Heart left ventricle (tissue), 16 donors: ENCODE measurements at regions not wholly inside any gene's neighbourhood (a gene's known extent, or its start where the extent isn't known, plus 50 kb on each side); places are given as distances from the start of the nearest gene placed in this dataset.

Experiments used
- ATAC-seq, 4 donors: fragments of 200-7000 bp; cut with Tn5 transposase; one replicate each; pipeline ENCODE4 v1.9.1; 2020 to 2022; ENCODE audit warnings: moderate library complexity in 4 of 4, mild to moderate bottlenecking in 3 of 4, moderate number of reproducible peaks in 1 of 4
- DNase-seq, 5 donors: peaks; one replicate each; pipeline ENCODE4 v3.0.0-alpha.2; 2020
- H3K27ac ChIP-seq, 12 donors: fragments of 200-600 bp; sonication (generic) in 4 of 12; one replicate each; pipeline versions ENCODE4 v1.5.0 to v1.8.0; 2016 to 2022; ENCODE audit warnings: mild to moderate bottlenecking in 2 of 12
- H3K27me3 ChIP-seq, 9 donors: fragments of 200-600 bp; sonication (generic) in 2 of 9; one replicate each; pipeline versions ENCODE4 v1.5.1 to v1.8.0; 2016 to 2022; ENCODE audit warnings: mild to moderate bottlenecking in 3 of 9
- H3K36me3 ChIP-seq, 9 donors: fragments of 200-600 bp; sonication (generic) in 2 of 9; one replicate each; pipeline versions ENCODE4 v1.5.0 to v1.8.0; 2018 to 2022; ENCODE audit warnings: mild to moderate bottlenecking in 2 of 9
- H3K4me1 ChIP-seq, 12 donors: fragments of 200-600 bp; sonication (generic) in 4 of 12; one replicate each; pipeline versions ENCODE4 v1.5.0 to v1.8.0; 2016 to 2022; ENCODE audit warnings: mild to moderate bottlenecking in 3 of 12
- H3K4me3 ChIP-seq, 12 donors: fragments of 200-600 bp; sonication (generic) in 4 of 12; one replicate each; pipeline versions ENCODE4 v1.5.0 to v1.8.0; 2017 to 2022; ENCODE audit warnings: mild to moderate bottlenecking in 9 of 12, moderate library complexity in 4 of 12
- H3K9me3 ChIP-seq, 12 donors: fragments of 200-600 bp; sonication (generic) in 4 of 12; one replicate each; pipeline versions ENCODE4 v1.5.0 to v1.8.0; 2016 to 2022; ENCODE audit warnings: mild to moderate bottlenecking in 1 of 12
- CTCF ChIP-seq, 12 donors: fragments of 200-600 bp; sonication (generic) in 4 of 12; IDR thresholded peaks; one replicate each; pipeline versions ENCODE4 v1.5.0 to v1.8.0; 2018 to 2022; ENCODE audit warnings: antibody characterized with exemption in 12 of 12, mild to moderate bottlenecking in 5 of 12
- POLR2A ChIP-seq, 2 donors: fragments of 450-650 bp; IDR thresholded peaks; one replicate each; pipeline ENCODE4 v1.6.1; 2017; ENCODE audit warnings: antibody characterized with exemption in 2 of 2, mild to moderate bottlenecking in 2 of 2, moderate library complexity in 2 of 2
- WGBS, 4 donors: extraction: QIAGEN DNeasy Blood & Tissue Kit in 2 of 4; methylation state at CpG; one replicate each; pipeline versions ENCODE4 v1.1.5 to v1.1.7; 2013 to 2018; 5-methylcytosine and 5-hydroxymethylcytosine counted together
- intact Hi-C, 10 donors: fragments of 100-400 bp; cut with DNase I; formaldehyde crosslinking; loops; one replicate each; pipeline versions ENCODE4 v1.11.1 to v1.14.2; 2022
- donor health status: ischemic (EF 13 %, LVEDD 7.1; RV severe dilation, severe dysfunction).
- donor health status: healthy with polysubstance abuse.
- donor health status: DM: no; HTN: yes; CAD: no.
- donor health status: DM: no; HTN: no; CAD: no.
- donor health status: ischemic (EF 25% LVEDD 6.9; RV normal size, moderate dysfunction).
- donor health status: ischemic (EF 25% LVEDD 5.7; RV mildly dilated, moderate dysfunction).
- donor health status: healthy.
- donor health status: DM: yes; HTN: yes; CAD: no.
- donor health status: ischemic (EF 35%, LVEDD 5.7; RV mildly dilated, moderate dysfunction).
- donor health status: nonischemic (EF 11% LVEDD 7.7; RV severe dilation, severe dysfunction).
- donor health status: DM: yes; HTN: yes; CAD: no.
- donor health status: PGD.
- donor health status: ischemic (EF 29% LVEDD 5.4; RV normal size, mild dysfunction).
- donor health status: nonischemic (EF 23%, LVEDD 6.1; RV moderate dilation, normal function).

- ATAC-seq (no peak), DNase-seq (no peak)
- no peak for TF ChIP-seq POLR2A (IDR thresholded peaks at IDR 0.05)
- no peak for TF ChIP-seq CTCF (IDR thresholded peaks at IDR 0.05)
- H3K27ac ChIP-seq, result no peak overlapping the region
- no peak overlapping the region for H3K4me3 ChIP-seq
- 81 to 90% (median 82%) methylated on average over 5 of the region's 5 CpGs for WGBS, 4 donors
- H3K27me3 ChIP-seq, result no peaks in the 10 kb centered on the region
- intact Hi-C loops, result no loop called here
- no peaks in the 10 kb centered on the region for H3K9me3 ChIP-seq
- no peaks in the 10 kb centered on the region for H3K36me3 ChIP-seq
- H3K4me1 ChIP-seq, result no peaks in the 10 kb centered on the region
These were observed 320.0 kb downstream of the CHRM3 start for GRCh38 chr1:239706245-239706892.

- TF ChIP-seq POLR2A (IDR thresholded peaks at IDR 0.05) (no peak), CTCF (IDR thresholded peaks at IDR 0.05) (no peak)
- H3K4me1 ChIP-seq, result no peaks in the 10 kb centered on the region
- DNase-seq (no peak), ATAC-seq (no peak)
- no peaks in the 10 kb centered on the region for H3K27me3 ChIP-seq
- no peaks in the 10 kb centered on the region for H3K9me3 ChIP-seq
- H3K36me3 ChIP-seq, result no peaks in the 10 kb centered on the region
- intact Hi-C loops, result no loop called here
- no peak overlapping the region for H3K4me3 ChIP-seq
- no peak overlapping the region for H3K27ac ChIP-seq
These were observed 321.2 kb downstream of the CHRM3 start for GRCh38 chr1:239707615-239708014.

- Histone ChIP-seq H3K27me3 (no peaks in the 10 kb centered on the region), H3K9me3 (no peaks in the 10 kb centered on the region), H3K27ac (no peak overlapping the region), H3K36me3 (no peaks in the 10 kb centered on the region), H3K4me3 (no peak overlapping the region), H3K4me1 (no peaks in the 10 kb centered on the region)
- TF ChIP-seq POLR2A (IDR thresholded peaks at IDR 0.05) (no peak), CTCF (IDR thresholded peaks at IDR 0.05) (no peak)
- 81 to 97% (median 83%) methylated on average over 1 of the region's 1 CpG for WGBS, 4 donors
- intact Hi-C loops, result no loop called here
- no peak for ATAC-seq
- no peak for DNase-seq
These were observed 322.3 kb downstream of the CHRM3 start for GRCh38 chr1:239708622-239709021.

- no peak overlapping the region for H3K27ac ChIP-seq
- no peaks in the 10 kb centered on the region for H3K36me3 ChIP-seq
- WGBS, 4 donors, result 89 to 100% (median 96%) methylated on average over 1 of the region's 1 CpG
- intact Hi-C loops, result no loop called here
- no peaks in the 10 kb centered on the region for H3K4me1 ChIP-seq
- no peak for ATAC-seq
- H3K4me3 ChIP-seq, result no peak overlapping the region
- no peaks in the 10 kb centered on the region for H3K27me3 ChIP-seq
- TF ChIP-seq CTCF (IDR thresholded peaks at IDR 0.05) (no peak), POLR2A (IDR thresholded peaks at IDR 0.05) (no peak)
- no peaks in the 10 kb centered on the region for H3K9me3 ChIP-seq
- no peak for DNase-seq
These were observed 325.4 kb downstream of the CHRM3 start for GRCh38 chr1:239711768-239712167.
